GM12878 (cell line): ENCODE measurements at regions not wholly inside any gene's neighbourhood (a gene's known extent, or its start where the extent isn't known, plus 50 kb on each side); places are given as distances from the start of the nearest gene placed in this dataset.

Experiments
- CREM ChIP-seq: IDR thresholded peaks from 2 replicates; pipeline ENCODE4 v1.6.1; 2014; ENCODE audit warnings: antibody characterized with exemption, low read depth
- EGR1 ChIP-seq, 2 experiments: IDR thresholded peaks; 1 replicate in 1 of 2; 2 replicates in 1 of 2; pipeline ENCODE4 v1.6.1; 2011 to 2012; ENCODE audit warnings: low read depth in 2 of 2, low read length in 2 of 2, borderline replicate concordance in 1 of 2, mild to moderate bottlenecking in 1 of 2, moderate library complexity in 1 of 2
- TF ChIP-seq, protein P1 (sequence below): fragments of 450-650 bp; IDR thresholded peaks from 2 replicates; pipeline ENCODE4 v1.6.1; 2017; ENCODE audit warnings: antibody characterized with exemption, mild to moderate bottlenecking, moderate library complexity

DNA sequence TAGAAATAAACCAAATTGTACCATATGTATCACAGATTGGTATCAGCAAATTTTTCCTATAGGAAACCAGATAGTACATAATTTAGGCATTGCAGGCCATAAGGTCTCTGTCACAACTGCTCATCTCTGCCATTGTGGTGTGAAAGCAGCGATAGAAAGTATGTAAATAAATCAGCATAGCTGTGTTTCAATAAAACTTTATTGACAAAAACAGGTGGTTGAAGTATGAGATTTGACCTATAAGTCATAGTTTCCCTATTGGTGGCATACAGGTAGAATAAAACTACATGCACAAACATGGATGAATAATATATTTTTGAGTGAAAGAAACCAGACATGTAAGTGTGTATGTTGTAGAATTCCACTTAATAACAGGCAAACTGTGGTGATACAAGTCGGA, 1454.9 kb downstream of the REEP3 start:
- TF ChIP-seq CREM: no peak
- TF ChIP-seq, protein P1, sequence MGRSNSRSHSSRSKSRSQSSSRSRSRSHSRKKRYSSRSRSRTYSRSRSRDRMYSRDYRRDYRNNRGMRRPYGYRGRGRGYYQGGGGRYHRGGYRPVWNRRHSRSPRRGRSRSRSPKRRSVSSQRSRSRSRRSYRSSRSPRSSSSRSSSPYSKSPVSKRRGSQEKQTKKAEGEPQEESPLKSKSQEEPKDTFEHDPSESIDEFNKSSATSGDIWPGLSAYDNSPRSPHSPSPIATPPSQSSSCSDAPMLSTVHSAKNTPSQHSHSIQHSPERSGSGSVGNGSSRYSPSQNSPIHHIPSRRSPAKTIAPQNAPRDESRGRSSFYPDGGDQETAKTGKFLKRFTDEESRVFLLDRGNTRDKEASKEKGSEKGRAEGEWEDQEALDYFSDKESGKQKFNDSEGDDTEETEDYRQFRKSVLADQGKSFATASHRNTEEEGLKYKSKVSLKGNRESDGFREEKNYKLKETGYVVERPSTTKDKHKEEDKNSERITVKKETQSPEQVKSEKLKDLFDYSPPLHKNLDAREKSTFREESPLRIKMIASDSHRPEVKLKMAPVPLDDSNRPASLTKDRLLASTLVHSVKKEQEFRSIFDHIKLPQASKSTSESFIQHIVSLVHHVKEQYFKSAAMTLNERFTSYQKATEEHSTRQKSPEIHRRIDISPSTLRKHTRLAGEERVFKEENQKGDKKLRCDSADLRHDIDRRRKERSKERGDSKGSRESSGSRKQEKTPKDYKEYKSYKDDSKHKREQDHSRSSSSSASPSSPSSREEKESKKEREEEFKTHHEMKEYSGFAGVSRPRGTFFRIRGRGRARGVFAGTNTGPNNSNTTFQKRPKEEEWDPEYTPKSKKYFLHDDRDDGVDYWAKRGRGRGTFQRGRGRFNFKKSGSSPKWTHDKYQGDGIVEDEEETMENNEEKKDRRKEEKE: no peak
- no peak for TF ChIP-seq EGR1 (IDR thresholded peaks at IDR 0.05; ENCODE audit: borderline replicate concordance in 1 of 2, low read depth in 2 of 2, low read length in 2 of 2)
